HPDE6-E6E7 (cell line): ENCODE measurements at regions not wholly inside any gene's neighbourhood (a gene's known extent, or its start where the extent isn't known, plus 50 kb on each side); places are given as distances from the start of the nearest gene placed in this dataset.
A peak's percentile ranks its signal among the peaks of the same experiment; 100 is the strongest.

Experiments used
- DNase-seq: peaks from one replicate; pipeline ENCODE4 v3.0.0; 2011; ENCODE audit warnings: missing footprints; ENCODE audit errors: extremely low spot score

DNA sequence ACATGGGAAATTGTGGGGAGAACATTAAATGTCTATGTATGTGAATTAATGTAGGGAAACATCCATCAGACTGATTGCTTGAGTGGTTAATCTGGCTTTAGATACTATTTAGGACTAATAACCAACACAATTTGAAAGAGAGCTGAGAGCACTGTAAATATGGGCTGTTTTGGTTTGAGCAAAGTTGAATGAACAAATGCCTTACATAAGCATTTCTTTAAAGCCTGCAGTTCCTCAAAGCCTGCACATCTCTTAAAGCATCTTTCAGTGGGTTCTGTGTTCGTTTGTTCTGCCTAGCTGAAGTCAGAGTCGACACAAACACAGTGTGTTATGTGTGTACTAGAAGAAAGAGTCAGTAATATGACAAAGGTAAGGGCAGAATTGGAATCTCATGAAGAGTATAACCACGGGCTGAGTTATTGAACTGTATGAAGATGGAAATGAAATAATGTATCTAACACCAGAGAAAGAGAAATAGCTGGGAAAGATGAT lies 350.0 kb downstream of the SIPA1L2 start:
- DNase-seq, result no peak

DNA sequence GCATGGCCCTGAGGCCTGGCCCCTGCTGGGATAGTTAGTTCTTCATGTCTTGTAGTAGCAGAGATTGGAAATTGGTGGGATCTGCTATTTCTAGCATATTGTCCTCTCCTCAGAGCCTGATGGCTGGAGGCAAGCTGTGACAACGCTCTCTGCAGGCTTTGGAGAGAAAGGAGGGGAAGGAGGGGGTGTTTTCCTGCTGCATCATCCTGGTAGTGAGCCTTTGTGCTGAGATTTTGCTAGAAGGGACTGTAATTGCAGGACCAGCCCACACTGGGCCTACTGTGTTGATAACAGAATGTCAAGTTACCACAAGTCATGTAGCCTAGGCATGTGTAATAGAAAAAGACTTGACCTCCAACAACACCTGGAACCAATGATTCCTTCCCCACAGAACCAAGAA lies 351.0 kb downstream of the SIPA1L2 start:
- DNase-seq, result no peak

DNA sequence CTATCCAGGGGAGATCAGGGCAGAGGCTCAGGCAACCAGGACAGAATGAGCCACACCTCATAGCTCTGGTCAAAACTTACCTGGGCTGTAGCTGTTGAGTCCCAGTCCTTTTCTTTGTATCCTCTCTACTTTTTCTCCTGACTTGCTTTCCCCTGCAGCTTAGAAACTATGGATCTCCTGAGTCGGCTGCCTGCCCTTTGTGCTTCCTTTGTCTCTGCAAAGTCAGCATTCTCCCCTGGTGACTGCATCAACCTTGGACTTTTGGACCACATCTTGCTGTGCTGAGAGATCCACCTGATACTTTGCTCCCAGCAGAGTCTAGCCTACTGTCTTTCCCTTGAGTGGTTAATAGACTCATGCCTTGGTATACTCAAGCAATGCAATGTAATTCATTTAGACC lies 353.3 kb downstream of the SIPA1L2 start:
- DNase-seq, result no peak

- DNase-seq, result no peak
These were observed 354.8 kb downstream of the SIPA1L2 start for GRCh38 chr1:232274999-232275710.

GRCh38 chr1:232274236-232274855 lies 355.6 kb downstream of the SIPA1L2 start:
- no peak for DNase-seq

- no peak for DNase-seq
These were observed 356.9 kb downstream of the SIPA1L2 start for GRCh38 chr1:232273011-232273410.

- no peak for DNase-seq
These were observed 357.8 kb downstream of the SIPA1L2 start for GRCh38 chr1:232271991-232272589.

- DNase-seq, result no peak
These were observed 358.6 kb downstream of the SIPA1L2 start for GRCh38 chr1:232271299-232271698.

DNA sequence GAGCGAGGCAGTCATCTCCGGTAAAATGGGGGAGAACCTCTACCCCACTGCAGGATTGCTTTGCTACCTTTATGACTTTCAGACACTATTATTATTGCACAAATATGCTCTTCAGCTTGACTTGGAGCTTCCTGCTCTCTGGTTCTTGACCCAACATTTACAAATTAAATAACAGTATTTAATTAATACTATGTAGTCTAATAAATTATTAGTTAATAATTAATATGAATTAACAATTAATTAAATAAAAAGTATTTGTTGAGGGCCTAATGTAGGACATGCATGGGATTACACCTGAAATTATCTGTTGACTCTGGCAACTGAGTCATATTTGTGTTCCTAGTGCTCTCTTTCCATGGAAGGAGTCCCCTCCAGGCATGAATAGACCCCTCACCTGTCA lies 359.9 kb downstream of the SIPA1L2 start:
- DNase-seq, result no peak

GRCh38 chr1:232267837-232268598 lies 361.9 kb downstream of the SIPA1L2 start:
- no peak for DNase-seq

DNA sequence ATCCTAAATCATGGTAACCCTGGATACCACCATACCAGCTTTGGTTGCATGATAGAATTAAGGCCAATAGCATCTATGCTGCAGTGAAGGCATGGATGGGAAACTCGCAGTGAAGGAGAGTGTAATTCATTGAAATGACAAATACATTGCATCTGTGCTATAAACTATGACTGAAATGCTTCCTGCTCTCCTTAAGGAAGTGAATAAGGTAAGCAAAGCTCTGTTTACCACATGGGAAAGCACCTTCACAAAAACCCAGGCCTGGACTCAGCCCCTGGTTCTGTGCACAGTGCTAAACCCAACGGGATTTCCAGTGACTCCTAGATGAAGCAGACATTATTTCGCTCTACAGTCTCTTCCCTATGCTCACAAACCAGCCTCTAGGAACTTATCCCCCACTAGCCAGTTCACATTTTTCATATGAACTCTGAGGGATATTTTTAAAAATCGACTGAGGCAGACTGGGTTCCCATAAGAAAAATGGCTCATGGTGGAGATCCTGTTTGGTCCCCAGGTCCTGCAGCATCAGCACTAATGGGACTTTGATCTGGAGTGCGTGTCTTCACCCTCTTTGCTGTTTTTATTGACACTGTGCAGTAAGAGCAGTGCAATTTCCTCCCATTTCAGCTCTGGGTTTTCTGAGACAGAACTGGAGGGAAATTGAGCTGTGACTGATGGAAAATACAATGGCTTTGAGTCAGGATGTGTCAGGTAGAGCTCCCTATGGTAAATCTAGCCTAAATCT lies 362.7 kb downstream of the SIPA1L2 start:
- DNase-seq, result no peak

DNA sequence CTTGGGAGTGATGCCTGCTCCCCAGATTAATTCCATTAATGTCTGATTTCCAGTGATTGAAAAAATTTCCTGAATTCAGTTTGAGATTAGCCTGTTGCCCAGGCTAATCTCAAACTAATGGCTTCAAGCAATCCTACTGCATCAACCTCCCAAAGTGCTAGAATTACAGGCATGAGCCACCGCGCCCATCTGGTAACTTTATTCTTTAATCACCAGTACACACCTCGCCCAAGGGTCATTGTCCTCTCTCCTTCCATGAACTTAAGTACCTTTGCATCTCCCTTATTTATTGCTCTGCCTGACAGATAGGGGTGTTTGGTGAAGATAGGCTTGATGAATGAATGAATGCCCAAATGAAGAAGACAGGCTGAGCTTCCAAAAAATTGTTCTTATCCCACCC lies 366.5 kb downstream of the SIPA1L2 start:
- DNase-seq, result no peak

DNA sequence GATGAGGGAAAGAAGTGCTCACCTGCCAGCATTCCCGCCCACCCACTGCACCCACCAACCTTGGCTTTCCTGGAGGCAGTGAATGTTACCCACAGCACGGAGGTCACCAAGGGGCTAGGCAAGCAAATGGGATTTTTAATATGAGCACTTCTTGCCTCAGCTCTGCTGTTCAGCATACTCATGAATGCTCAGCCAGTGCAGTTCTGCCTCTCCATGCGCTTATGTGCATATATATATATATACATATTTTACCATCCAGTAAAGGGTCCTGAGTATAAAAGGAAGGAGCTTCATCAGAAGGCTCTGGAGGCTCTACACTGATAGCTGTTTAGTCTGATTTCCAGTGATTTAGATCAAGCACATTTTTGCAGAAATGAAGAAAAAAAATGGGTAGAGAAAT lies 366.9 kb downstream of the SIPA1L2 start:
- DNase-seq, result no peak

DNA sequence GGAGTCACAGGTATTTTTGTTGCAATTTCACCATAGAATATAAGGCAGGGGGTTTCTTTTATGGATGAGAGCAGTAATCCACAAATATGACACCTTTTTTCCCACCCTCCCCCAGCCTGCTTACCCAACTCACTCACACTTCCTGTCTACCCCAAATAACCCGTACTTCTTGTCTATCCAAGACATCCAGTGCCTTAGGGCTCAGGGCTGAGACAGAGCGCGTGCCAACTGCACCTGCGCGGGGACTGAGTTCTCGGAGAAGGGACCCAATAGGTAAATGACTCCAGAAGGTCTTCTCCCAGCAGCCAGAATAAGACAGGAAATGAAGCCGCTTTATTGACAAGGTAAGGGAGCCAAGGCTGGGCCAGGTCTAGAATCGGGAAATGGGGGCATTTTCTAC lies 369.1 kb downstream of the SIPA1L2 start:
- peak; percentile 3 for DNase-seq

DNA sequence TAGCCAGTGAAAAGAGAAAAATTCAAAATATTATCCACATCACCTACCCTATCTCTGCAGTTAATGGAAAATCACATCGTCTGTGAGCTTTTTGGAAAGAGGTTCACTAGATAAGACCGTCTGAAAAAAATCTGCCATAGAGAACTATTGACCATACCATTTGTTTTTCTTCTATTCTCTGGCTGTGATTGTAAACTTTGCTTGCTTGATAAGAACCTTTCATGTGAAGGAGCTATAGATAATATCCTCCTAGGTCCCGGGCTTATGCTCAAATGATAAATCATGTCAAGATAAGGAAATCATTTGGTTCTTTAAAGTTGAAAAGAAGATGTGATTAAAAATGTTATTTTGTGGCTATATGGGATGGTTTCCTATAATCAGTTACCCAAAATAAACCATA lies 369.9 kb downstream of the SIPA1L2 start:
- no peak for DNase-seq

GRCh38 chr1:232259333-232259732 lies 370.6 kb downstream of the SIPA1L2 start:
- DNase-seq, result no peak

DNA sequence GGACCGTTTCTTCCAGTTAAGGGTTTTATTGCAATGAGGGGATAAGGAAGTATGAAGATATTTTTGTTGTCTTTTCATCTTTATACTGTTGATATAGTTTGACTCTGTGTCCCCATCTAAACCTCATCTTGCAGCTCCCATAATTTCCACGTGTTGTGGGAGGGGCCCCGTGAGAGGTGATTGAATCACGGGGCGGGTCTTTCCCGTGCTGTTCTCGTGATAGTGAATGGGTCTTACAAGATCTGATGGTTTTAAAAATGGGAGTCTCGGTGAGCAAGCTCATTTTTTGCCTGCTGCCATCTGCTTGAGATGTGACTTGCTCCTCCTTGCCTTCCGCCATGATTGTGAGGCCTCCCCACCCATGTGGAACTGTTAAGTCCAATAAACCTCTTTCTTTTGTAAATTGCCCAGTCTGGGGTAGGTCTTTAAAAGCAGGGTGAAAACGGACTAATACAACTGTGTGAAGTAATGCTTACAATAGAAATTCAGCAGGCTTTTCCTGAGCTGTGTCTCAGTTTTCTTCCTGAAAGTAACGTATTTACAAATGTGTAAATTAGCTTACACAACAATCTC lies 377.3 kb downstream of the SIPA1L2 start:
- no peak for DNase-seq

DNA sequence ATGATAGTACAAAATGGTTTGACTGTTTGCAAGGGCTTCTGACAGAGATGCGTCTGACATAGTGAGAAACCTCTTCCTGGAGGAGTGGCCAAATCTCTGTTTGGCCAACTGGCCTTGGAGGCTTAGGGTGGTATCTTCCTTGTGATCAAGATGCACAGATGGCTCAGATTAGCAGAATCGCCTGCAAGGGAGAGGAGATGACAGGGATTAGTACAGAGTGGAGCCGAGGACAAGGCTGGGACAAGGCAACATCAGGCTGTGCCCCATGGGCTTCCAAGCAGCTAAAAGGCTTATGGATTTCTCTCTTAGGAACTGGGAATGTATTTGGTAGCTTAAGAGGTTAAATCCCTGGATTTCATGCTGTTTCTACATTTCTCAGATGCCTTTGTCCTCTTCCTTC lies 379.1 kb downstream of the SIPA1L2 start:
- no peak for DNase-seq

DNA sequence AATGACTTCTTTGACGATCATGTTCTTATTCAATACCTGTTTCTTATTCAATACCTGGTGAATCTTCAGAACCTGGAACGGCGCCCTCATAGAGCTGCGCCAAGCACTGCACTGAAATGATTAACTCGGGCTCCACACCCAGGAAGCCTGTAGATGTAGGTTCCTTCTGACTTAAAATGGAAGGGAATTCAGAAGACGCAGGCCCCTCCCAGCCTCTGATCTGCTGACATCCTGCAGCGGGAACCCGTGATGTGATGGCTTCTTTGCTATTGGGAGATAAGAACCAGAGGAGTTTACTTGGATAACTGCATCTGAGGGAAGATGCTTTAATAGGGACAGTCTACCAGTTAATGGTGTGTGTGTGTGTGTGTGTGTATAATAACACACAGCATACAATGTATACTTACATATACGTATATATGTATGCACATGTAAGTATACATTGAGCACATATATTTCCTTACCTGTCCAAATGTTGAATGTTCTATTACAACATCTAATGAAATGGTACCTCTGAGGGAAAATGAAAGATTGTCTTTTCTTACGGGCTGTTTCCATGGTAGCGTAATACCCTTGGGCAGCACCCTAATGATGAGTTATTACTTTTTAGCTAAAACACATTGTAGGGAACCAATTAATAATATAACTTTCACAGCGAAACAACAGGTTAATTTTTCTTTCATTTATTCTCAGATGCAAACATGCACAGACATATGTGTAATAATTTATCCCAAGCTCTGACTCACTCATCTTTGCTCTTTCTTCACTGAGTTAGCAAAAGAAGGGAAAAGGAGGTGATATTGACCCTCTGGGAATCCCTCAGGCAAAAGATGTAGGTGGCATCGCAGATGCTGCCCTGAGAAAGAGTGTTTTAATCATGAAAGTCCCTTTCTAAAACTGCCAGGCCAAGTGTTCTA lies 379.8 kb downstream of the SIPA1L2 start:
- DNase-seq, result no peak

GRCh38 chr1:232249339-232249738 lies 380.6 kb downstream of the SIPA1L2 start:
- DNase-seq, result no peak
